ENCODE measurements at regions not wholly inside any gene's neighbourhood (a gene's known extent, or its start where the extent isn't known, plus 50 kb on each side); places are given as distances from the start of the nearest gene placed in this dataset.

DNA sequence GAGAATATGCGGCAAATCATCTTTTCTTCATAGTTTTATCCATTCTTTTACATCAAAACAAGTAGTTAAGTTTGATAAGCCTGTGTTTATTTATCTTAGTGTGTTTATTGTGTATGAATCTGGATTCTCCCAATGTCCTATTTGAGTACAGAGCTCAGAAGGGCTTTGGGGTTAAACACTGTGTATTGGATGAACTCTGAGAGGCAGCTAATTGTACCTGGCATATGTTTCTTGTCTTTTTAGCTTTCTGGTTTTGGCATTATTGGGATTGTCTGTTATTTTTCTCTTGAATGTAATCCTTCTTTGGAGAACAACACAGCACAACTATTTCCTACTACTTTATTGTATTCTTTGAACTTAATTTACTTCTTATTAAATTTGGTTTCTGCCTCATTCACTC, 906.9 kb downstream of the ADGRL2 start:
- no peak for DNase-seq

DNA sequence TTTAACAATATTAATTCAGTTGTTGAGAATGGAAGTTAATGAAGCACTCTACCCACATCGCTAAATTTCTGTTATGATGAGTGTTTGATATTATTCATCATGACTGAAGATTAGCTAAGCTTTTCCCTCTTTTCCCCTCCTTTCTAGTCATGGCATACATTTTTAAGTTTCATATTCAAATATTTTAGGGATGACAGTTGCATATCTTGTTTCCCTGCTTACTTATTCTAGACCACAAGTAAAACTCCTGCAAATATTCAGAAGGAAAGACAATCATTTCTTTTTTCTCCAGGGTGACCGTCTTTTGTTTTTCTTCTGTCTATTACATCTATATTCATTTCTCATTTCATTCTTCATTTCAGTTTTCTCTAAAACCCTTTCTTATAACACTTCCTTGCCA, 906.0 kb downstream of the ADGRL2 start:
- DNase-seq: no peak

DNA sequence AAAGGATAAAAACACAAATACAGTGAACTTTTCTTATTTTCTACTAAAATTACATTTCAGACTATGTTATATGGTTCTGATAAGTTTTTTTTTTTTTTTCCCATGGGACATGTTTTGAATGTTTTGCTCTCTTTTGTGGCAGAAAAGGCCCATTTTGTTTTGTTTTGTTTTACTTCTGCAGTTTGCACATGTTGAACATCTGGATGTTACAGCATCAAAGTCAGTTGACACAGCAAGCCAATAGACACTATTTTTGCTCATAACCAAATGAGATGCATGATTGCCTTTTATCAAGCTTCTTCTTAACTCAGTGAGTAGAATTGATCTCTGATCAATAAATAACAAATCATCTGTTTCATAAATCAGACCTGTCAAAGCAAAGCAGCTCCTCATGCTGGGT, 904.2 kb downstream of the ADGRL2 start:
- DNase-seq: no peak

DNA sequence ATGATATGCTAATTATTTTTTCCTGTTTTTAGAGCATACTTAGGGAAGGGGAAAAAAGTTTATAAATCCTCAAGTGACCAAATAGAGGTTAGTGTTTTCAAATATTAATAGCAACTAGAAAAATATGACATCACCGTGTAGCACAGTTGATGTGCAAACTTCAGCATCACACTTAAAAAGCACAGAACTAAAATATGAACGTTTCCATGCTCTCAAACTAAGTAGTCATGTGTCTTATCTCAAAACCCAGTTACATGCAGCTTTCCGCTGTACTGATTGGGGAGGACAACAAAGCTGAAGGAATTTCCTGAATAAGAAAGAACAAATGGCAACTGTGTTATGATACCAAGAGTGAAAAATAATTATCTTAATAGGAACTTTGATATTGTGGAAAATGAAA, 903.7 kb downstream of the ADGRL2 start:
- DNase-seq: no peak

DNA sequence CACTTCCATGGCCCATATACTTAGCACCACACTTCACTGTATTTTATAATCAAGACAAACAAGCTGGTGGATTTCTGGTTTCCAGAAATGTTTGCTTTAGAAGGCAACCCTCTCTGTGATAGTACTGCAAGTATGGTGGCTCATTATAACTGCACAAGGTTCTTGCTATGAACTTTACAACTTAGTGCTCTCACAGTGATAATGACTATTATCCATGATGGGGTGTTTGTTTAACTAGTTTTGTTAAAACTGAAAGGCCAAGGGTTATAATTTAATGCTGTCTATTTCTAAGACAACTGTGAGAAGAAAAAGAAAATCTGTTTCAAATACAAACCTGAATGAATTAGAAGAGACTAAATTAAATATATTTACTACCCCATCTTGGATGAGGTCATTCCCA, 903.2 kb downstream of the ADGRL2 start:
- DNase-seq: no peak

DNA sequence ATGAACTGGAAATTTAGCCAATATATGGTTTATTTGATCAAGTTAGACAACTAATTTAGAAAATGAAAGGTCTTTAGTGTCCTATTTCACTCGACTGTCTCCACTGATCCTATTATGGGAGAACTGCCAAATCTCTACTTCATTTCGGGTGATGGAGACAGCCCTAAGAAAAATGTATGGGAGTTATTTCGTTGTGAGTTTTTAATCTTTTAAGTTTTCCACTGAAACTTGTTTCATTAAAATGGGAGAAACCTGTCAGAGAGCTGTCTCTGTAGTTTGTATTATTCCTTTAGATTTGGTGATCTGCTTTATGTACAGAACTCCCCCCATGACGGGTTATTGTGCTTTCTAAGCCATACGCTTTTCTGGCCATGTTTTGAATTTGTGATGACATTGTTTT, 899.7 kb downstream of the ADGRL2 start:
- no peak for DNase-seq

DNA sequence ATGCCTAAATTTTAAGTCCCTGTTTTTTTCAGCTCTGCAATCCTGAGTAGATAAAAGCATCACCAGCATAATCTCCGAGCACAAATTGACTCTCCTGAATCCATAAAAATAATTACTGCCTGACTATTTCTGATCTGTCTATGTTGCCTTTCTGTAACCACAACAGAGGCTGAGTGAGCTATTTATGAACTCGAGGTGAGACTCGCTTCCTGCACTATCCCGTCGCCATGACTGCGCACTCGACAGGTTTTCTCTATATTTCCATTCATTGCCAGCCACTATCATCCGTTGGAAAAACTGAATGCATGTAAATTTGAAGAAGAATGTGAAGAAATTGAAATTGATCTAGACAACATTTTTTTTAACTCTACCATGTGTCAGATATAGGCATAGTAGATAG, 897.2 kb downstream of the ADGRL2 start:
- DNase-seq: no peak

DNA sequence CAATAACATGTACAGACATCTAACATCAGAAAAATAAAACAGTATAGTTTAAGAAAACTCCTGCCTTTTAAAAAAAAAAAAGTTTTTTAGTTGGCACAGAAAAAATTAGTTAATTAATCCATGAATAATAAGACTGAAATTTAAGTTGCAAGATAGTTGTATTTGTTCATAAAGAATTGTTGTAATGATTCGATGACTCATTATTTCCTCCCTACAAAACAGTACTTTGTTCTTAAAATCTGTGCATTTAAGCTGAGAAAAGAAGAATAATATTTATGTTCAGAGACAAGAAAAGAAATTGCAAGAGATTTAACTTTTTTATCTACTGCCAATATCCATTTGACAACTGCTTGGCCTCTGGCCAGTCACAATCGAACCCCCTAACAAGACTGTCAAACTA, 894.7 kb downstream of the ADGRL2 start:
- DNase-seq: no peak

DNA sequence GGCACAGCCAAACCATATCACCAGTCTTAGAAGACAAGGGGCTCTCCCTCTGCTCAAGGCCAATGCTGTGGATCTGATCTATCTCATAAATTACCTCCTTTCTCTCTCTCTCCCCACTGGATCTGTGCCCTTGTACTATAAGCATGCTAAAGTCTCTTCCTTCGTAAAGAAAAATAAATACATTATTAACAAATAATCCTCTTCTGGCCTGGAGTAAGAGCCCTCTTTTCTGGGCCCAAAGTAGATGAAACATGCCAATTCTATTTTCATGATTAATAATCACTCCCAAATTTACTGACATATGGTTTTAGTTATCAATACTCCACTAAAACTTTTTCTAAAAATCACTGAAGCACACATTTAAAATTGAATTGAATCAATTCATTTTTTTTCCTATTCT, 889.7 kb downstream of the ADGRL2 start:
- no peak for DNase-seq

DNA sequence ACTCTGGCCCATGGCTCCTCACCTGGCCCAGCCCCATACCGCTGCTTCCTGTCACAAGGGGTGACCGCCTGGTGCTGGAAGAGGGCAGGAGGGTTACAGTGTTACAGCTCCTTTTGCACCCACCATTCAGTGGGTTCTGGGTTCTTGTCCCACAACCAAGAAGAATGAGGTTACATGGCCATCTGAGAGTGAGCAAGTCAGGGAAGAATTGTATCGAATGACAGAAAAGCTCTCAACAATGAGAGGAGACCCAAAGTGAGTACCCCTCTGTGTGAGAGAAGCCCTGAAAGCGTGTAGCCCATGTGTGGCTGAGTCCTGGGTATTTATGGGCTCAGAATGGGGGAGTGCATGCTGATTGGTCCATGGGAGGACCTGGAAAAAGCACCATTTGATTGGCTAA, 888.5 kb downstream of the ADGRL2 start:
- DNase-seq: no peak

DNA sequence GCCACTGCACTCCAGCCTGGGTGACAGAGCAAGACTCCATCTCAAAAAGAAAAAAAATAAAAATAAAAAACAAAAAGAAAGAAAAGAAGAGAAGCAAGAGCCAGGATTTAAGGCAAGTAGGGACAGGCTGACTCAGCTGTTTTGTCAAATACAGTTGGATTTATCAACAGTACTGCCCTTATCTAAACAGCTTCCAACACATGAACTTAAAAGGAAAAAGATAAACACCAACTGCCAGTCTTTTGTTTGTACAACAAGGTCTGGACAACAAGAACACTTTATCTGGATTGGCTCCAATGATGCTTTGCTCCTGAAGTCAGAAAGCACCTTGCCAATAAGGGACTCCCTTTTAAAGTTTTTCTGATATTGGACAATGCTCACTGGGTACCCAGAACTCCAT, 886.0 kb downstream of the ADGRL2 start:
- DNase-seq: no peak

DNA sequence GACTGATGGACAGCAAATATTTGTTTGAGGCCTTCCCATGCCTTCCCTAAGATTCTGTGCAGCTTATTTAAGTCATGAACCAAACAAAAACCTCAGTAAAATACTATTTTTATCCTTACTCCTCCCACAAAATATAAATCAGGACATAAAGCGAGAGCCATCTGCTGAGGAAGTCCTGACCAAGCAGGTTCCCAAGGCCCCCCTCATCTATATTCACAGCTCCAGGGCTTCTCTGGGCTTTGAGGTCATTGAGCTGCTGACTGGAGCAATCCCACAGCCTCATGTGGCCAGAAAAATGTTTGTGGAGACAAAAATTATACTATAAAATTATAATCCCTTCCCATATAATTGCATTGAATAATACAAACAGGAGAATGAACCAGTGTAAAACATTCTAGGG, 846.2 kb downstream of the ADGRL2 start:
- DNase-seq: no peak

DNA sequence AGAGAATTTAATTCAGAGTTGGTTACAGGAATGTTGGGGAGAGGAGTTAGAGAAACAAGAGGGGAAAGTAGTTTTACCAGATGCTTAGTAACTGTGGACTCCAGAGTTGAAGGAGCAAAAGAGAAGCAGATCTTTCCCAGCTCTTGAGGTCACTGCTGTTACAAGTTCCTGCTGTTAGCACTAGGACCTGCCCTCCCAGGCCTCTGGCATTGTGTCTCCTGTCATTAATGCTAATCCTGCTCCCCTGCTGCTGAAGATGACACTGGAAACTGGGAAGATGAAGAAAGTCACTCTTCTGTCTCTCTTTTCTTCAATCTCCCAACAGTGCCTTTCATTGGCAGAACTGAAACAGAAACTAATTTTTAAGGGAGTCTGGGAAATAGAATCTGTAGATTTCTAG, 845.6 kb downstream of the ADGRL2 start:
- DNase-seq: no peak

DNA sequence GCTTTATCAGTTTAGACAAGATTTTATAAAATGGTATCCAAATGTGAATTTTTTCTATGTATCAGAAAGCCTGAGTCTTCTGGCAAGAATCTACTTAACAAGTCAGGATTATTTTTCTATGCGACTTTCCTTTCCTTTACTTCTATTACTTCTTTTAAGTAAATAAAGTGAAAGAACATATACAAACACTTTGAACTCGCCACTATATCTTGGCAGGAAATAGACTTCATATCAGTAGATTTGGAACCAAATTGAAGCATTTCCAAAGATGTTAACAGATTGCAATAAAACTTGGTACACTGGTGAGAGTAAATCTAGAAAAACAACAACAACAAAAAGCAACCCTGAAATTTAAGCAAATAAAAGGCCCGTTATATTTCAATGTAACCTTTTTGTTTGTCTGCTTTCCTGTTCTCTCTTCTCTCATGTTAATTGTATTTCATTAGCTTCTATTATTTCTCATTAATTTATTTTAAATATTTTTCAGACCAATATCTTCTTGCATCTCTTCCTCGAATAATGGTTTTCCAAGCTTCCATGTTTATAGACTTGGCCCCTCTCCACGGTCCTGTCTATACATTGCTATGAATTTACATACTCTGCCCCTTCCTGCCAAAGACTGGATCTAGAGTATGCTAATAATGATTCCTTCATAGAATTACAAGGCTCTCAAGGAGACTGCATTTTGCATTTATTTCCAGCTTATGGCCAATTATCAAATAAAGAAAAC, 843.6 kb downstream of the ADGRL2 start:
- DNase-seq: no peak

DNA sequence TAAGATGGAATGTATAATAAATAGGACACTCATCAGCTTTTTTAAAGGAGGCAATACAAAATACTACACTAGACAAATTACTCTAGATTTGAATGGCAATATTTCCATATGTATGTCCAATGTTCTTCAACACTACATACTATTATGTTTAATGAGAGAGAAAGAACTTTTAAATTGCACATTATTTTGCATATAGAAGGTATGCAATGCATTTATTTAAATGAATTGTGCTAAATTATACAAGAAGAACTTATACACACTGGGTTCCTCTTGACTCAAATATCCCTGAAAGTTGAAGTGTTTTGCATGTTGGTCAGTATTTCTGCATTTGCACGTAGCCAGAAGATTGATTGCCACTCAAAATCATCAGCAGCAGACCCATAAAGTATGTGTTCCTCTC, 839.6 kb downstream of the ADGRL2 start:
- DNase-seq: no peak

DNA sequence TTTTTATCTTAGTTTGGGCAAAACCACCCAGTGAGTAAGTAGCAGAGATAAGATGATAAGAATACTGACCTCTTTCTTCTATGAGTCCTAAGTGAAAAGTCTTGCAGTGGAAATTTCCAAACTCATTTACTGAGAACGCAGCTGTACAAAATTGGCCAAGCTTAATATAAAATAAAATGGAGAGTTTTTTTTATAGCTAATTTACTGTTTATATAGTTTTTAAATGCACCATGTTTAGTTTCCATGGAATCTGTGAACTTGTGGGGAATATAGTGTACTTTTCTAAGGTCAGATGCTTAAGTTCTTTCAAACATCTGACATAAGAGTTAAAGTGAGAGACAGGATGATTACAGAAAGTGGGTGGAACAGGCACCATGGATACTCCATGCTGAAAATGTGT, 833.5 kb downstream of the ADGRL2 start:
- no peak for DNase-seq

DNA sequence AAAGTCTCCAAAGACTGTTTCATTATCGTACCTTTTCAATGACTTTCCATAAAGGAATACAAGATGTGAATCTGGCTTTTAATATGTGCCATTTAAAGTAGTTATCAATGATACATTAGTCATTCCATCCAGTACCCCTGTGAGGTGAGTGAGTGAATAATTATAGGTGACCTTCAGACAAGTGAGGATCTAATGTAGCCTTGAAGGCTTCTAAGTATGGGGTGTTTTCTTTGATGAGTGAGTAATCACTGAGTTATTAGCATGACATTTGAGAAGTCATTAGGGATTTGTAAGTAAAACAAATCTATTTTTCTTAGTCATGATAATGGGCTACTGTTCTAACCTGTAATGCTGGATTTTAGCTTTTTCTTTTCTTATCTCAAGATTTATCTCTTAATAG, 831.4 kb downstream of the ADGRL2 start:
- DNase-seq: no peak

DNA sequence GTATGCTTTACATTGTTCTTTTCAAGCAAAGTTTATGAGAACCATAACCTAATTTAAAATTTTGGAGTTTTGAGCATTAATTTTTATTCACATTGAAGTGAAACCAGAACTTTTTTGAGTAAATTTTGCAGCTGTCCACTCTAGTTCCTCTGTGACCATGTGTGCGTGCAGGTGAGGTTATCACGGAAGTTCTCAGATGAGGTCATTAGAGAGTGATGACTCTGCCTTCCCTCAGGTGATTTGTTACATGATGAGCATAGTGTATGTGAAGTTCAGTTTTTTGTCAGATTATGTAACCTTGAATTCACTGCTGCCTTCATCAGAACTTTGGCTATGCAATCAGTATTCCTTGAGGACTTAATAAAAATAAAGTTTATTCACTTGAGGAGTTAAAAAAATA, 828.2 kb downstream of the ADGRL2 start:
- no peak for DNase-seq

DNA sequence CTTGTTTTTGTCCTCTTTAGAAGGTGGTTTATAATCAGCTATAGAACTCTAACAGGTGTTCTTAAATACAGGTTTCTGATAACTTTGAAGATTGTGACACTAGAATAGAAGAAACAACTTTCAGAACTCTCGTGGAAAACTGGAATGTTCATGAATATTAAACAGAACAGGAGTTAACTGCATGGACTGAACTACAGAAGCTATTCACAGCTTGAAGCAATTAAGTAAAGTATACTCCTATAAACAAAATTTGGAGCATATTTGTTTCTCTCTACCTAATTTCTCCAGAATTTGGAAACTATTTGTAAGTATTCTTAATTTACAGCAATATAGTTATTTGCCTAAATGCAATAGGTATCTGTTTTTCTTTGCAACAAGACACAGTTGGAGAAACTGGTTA, 824.8 kb downstream of the ADGRL2 start:
- DNase-seq: no peak

DNA sequence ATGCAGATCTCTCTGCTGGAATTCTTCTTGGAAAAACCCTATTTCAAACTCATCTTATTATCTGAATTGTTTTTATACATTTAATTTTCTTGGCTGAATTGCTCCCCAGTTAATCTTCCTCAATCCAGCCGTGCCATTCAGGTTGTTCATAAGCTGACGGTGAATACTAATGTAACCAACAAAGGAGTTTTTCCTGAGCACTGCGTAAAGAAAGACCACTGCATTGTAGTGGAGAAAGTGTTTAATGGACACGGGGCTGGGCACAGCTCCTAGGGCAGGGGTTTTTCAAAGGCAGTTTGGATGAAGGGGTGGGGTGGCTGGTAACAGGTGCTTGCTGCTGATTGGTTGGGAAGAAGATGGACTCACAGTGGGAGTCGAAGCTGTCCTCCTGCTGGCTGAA, 820.3 kb downstream of the ADGRL2 start:
- DNase-seq: no peak

DNA sequence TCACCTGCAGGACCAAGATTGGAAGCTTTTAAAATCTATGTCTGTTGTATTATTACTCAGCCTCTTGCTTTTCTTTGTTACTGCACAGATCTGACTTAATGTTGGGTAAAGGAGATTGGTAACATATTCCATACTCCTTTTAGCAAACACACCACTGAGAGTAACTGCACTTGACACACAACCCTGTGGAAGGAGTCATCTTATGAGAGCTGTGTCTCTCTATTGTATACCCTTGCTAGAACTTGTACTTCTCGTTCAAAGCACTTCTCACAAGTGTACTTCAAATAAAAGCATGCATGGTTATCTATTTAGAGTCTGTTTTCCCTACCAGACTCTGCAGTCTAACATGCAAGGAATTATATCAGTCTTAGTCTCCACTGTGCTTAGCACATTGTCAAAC, 813.4 kb downstream of the ADGRL2 start:
- no peak for DNase-seq

DNA sequence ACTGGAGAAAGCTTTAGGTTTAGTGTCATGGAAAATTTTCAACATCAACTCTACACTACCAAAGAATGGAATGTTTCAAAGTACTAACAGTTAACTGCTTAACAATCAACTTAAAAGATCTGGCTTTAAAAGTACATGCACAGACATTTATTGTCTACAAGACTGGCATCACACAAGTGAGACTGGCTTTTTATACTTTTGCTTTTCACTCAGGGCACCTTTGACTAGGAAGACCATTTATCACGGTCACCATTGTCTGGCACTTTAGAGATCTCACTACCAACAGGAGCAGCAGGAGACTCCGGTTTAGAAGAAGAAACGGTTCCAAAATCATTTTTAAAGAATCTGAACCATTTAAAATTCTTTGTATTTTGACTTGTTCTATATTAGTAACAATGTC, 812.3 kb downstream of the ADGRL2 start:
- no peak for DNase-seq

DNA sequence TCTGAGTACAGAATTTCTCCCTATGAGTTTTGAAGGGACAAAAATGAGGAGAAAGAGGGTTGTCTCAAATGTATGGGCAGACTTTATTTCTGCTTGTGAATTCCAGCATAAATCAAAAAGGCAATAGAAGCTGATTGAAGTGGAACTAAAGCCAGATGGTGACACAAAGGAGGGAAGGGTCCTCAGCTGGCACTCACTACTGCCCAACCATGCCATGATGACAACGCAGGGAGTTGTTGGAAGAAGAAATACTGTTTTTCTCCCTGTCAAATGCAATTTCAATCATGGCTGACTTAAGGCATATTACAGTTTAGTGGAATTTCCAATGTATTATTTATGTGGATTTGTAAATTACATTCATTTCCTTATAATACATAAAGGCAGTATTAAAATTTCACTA, 805.8 kb downstream of the ADGRL2 start:
- DNase-seq: no peak

DNA sequence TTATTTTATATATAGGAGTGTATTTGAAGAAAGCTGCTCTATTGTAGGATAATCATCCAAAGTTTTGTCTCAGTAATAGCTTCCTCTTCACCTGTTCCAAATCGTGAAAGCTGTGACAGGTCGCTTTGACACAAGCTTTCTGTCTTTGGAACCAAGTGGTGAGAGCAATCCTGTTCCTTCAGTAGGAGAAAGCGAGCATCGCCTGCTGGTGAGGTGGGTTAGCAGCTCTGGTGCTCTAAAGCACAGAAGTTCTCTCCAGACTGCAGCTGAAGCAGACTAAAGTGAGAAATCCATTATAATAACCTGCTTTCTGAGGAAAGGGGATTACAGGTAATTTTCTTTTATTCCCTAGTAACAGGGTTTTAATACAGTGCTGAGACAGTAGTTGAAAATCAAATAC, 803.8 kb downstream of the ADGRL2 start:
- no peak for DNase-seq

DNA sequence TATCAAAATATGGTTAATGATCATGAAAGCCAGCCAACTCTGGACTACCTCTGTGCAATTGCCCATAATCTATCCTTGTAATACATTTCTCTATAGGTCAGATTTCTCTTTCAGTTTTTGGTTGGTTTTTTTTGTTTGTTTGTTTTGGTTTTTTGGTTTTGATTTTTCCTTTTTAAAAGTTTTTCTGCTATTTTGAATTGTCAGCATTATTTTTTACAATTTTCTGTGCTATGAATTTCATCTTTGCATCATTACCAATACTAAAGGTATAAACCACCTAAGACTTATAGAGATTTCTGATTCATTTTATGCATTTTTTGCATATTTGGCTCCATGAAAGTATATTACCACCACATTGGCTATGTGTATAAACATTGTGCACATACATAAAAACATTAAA, 799.6 kb downstream of the ADGRL2 start:
- DNase-seq: no peak

DNA sequence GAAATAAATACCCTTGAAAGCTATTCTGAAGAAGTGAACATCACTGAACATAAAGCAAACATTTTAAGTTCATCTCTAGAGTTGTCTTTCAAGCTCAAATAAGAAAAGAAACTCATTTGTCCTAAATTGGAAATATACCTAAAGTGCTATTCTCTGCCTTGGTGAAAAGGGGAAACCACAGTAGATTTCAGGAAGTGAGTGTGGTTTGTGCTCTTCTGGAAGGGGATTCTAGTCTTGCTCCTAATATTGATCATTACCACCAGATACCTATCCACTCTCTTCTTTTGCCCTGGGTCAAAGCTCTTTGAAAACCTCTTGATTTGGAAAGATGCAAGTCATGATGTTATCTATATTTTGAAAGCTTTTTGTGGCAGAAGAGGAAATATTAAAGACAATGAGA, 798.1 kb downstream of the ADGRL2 start:
- DNase-seq: no peak
